ENCODE measurements at regions not wholly inside any gene's neighbourhood (a gene's known extent, or its start where the extent isn't known, plus 50 kb on each side); places are given as distances from the start of the nearest gene placed in this dataset.

- DNase-seq (ENCODE audit: low read depth) (no peak), FAIRE-seq (no peak)
- Histone ChIP-seq H3K4me1 (ENCODE audit: insufficient read depth, low read length) (no peaks in the 10 kb centered on the region), H3K4me2 (ENCODE audit: low read length) (no peak overlapping the region), H3K9ac (ENCODE audit: low read length) (no peak overlapping the region), H3K36me3 (ENCODE audit: insufficient read depth, low read length) (no peaks in the 10 kb centered on the region), H3K4me3 (ENCODE audit: insufficient read depth, low read depth, low read length) (no peak overlapping the region), H3K79me2 (ENCODE audit: insufficient read depth, low read length) (no peaks in the 10 kb centered on the region), H3K9me3 (ENCODE audit: insufficient read depth, low read depth, low read length) (no peaks in the 10 kb centered on the region), H3K27ac (ENCODE audit: low read depth, low read length) (no peak overlapping the region), H4K20me1 (ENCODE audit: insufficient read depth, low read length) (no peaks in the 10 kb centered on the region), H2AFZ (ENCODE audit: low read depth, low read length) (no peak overlapping the region), H3K27me3 (ENCODE audit: insufficient read depth, low read length) (no peaks in the 10 kb centered on the region)
- no peak overlapping the region for H3K4me3 Mint-ChIP-seq (ENCODE audit: unreplicated experiment)
- no peaks in the 10 kb centered on the region for H3K27me3 Mint-ChIP-seq (ENCODE audit: low read depth, unreplicated experiment)
- no peak overlapping the region for H3K27ac Mint-ChIP-seq (ENCODE audit: unreplicated experiment)
- H3K36me3 Mint-ChIP-seq (ENCODE audit: low read depth, unreplicated experiment), result no peaks in the 10 kb centered on the region
- peaks cover 7% of the 10 kb centered on the region for H3K9me3 Mint-ChIP-seq (ENCODE audit: unreplicated experiment)
- H3K4me1 Mint-ChIP-seq (ENCODE audit: low read depth, unreplicated experiment), result no peaks in the 10 kb centered on the region
- TF ChIP-seq EZH2 (IDR thresholded peaks at IDR 0.05; ENCODE audit: insufficient read depth, low read length) (no peak), CTCF (IDR thresholded peaks at IDR 0.05; ENCODE audit: insufficient read depth, low read depth, low read length) (no peak)
These were observed 939.9 kb upstream of the GHITM start for GRCh38 chr10:83199374-83199773.

GRCh38 chr10:83205861-83206260 is 933.4 kb upstream of the GHITM start:
- H3K27ac ChIP-seq (ENCODE audit: low read depth, low read length), result no peak overlapping the region
- H3K9ac ChIP-seq (ENCODE audit: low read length), result no peak overlapping the region
- H4K20me1 ChIP-seq (ENCODE audit: insufficient read depth, low read length), result no peaks in the 10 kb centered on the region
- Mint-ChIP-seq H3K9me3 (ENCODE audit: unreplicated experiment) (peaks cover 7% of the 10 kb centered on the region), H3K4me1 (ENCODE audit: low read depth, unreplicated experiment) (no peaks in the 10 kb centered on the region), H3K36me3 (ENCODE audit: low read depth, unreplicated experiment) (no peaks in the 10 kb centered on the region), H3K27ac (ENCODE audit: unreplicated experiment) (no peak overlapping the region), H3K27me3 (ENCODE audit: low read depth, unreplicated experiment) (no peaks in the 10 kb centered on the region), H3K4me3 (ENCODE audit: unreplicated experiment) (no peak overlapping the region)
- no peaks in the 10 kb centered on the region for H3K36me3 ChIP-seq (ENCODE audit: insufficient read depth, low read length)
- no peak for FAIRE-seq
- DNase-seq (ENCODE audit: low read depth), result no peak
- H3K4me3 ChIP-seq (ENCODE audit: insufficient read depth, low read depth, low read length), result no peak overlapping the region
- H3K9me3 ChIP-seq (ENCODE audit: insufficient read depth, low read depth, low read length), result no peaks in the 10 kb centered on the region
- H2AFZ ChIP-seq (ENCODE audit: low read depth, low read length), result no peak overlapping the region
- no peaks in the 10 kb centered on the region for H3K4me1 ChIP-seq (ENCODE audit: insufficient read depth, low read length)
- no peaks in the 10 kb centered on the region for H3K79me2 ChIP-seq (ENCODE audit: insufficient read depth, low read length)
- no peaks in the 10 kb centered on the region for H3K27me3 ChIP-seq (ENCODE audit: insufficient read depth, low read length)
- H3K4me2 ChIP-seq (ENCODE audit: low read length), result no peak overlapping the region
- TF ChIP-seq EZH2 (IDR thresholded peaks at IDR 0.05; ENCODE audit: insufficient read depth, low read length), result no peak
- no peak for TF ChIP-seq CTCF (IDR thresholded peaks at IDR 0.05; ENCODE audit: insufficient read depth, low read depth, low read length)

- Histone ChIP-seq H2AFZ (ENCODE audit: low read depth, low read length) (peak overlapping the region; percentile 6), H3K27me3 (ENCODE audit: insufficient read depth, low read length) (no peaks in the 10 kb centered on the region), H4K20me1 (ENCODE audit: insufficient read depth, low read length) (no peaks in the 10 kb centered on the region), H3K36me3 (ENCODE audit: insufficient read depth, low read length) (no peaks in the 10 kb centered on the region), H3K27ac (ENCODE audit: low read depth, low read length) (peak overlapping the region; percentile 32), H3K4me3 (ENCODE audit: insufficient read depth, low read depth, low read length) (no peak overlapping the region), H3K4me1 (ENCODE audit: insufficient read depth, low read length) (peaks cover 10% of the 10 kb centered on the region), H3K9me3 (ENCODE audit: insufficient read depth, low read depth, low read length) (no peaks in the 10 kb centered on the region), H3K9ac (ENCODE audit: low read length) (no peak overlapping the region), H3K79me2 (ENCODE audit: insufficient read depth, low read length) (no peaks in the 10 kb centered on the region), H3K4me2 (ENCODE audit: low read length) (peak overlapping the region; percentile 34)
- peaks cover 20% of the 10 kb centered on the region for H3K4me1 Mint-ChIP-seq (ENCODE audit: low read depth, unreplicated experiment)
- no peaks in the 10 kb centered on the region for H3K27me3 Mint-ChIP-seq (ENCODE audit: low read depth, unreplicated experiment)
- DNase-seq (ENCODE audit: low read depth), result peak; percentile 93
- H3K36me3 Mint-ChIP-seq (ENCODE audit: low read depth, unreplicated experiment), result no peaks in the 10 kb centered on the region
- peak overlapping the region; percentile 42 for H3K27ac Mint-ChIP-seq (ENCODE audit: unreplicated experiment)
- TF ChIP-seq CTCF (IDR thresholded peaks at IDR 0.05; ENCODE audit: insufficient read depth, low read depth, low read length), result no peak
- TF ChIP-seq EZH2 (IDR thresholded peaks at IDR 0.05; ENCODE audit: insufficient read depth, low read length), result no peak
- no peak for FAIRE-seq
- H3K9me3 Mint-ChIP-seq (ENCODE audit: unreplicated experiment), result no peaks in the 10 kb centered on the region
- no peak overlapping the region for H3K4me3 Mint-ChIP-seq (ENCODE audit: unreplicated experiment)
These were observed 926.5 kb upstream of the GHITM start for GRCh38 chr10:83212632-83213334.
